GM12878 (cell line): ENCODE measurements at regions not wholly inside any gene's neighbourhood (a gene's known extent, or its start where the extent isn't known, plus 50 kb on each side); places are given as distances from the start of the nearest gene placed in this dataset.
"Not testable (repeated sequence)": the region's sequence is repeated elsewhere in the genome, so short reads cannot be mapped to it uniquely, and the experiment has no call there.

Experiments used
- CTCF ChIP-seq, 3 experiments: IDR thresholded peaks in 2 of 3; conservative IDR thresholded peaks in 1 of 3; 2 replicates each; pipeline ENCODE4 v1.5.1; 2011; ENCODE audit warnings: low read depth in 3 of 3, low read length in 3 of 3, mild to moderate bottlenecking in 3 of 3, control low read depth in 2 of 3, moderate library complexity in 2 of 3, inconsistent platforms in 1 of 3, mixed read lengths in 1 of 3; ENCODE audit not compliant: control insufficient read depth in 2 of 3, insufficient read depth in 1 of 3; ENCODE audit errors: extremely low read depth in 1 of 3
- HDAC6 ChIP-seq: fragments of 200-600 bp; sonication (generic); IDR thresholded peaks from one replicate; pipeline ENCODE4 v1.8.0; 2017; ENCODE audit warnings: antibody characterized with exemption; ENCODE audit not compliant: unreplicated experiment
- NRF1 ChIP-seq: conservative IDR thresholded peaks from 2 replicates; pipeline ENCODE4 v1.6.1; 2011; ENCODE audit warnings: mild to moderate bottlenecking, low read depth, low read length, improper control_type of control experiment
- PRDM15 ChIP-seq: fragments of 450-650 bp; formaldehyde crosslinking; IDR thresholded peaks from 2 replicates; pipeline ENCODE4 v1.4.0; 2020; ENCODE audit warnings: mild to moderate bottlenecking, moderate library complexity
- RUNX3 ChIP-seq: IDR thresholded peaks from 2 replicates; pipeline ENCODE4 v1.6.1; 2012; ENCODE audit warnings: low read length, inconsistent platforms
- SP1 ChIP-seq: IDR thresholded peaks from one replicate; pipeline ENCODE4 v1.6.1; 2011; ENCODE audit warnings: low read depth, low read length
- TARDBP ChIP-seq: IDR thresholded peaks from 2 replicates; pipeline ENCODE4 v1.6.1; 2016; ENCODE audit warnings: borderline replicate concordance

GRCh38 chr4:183004370-183004769 lies 87.2 kb upstream of the DCTD start:
- not testable (repeated sequence) for TF ChIP-seq NRF1; PRDM15 (CRISPR knock-in tag); CTCF (IDR thresholded peaks at IDR 0.05 in 2 of 3, conservative IDR thresholded peaks at IDR 0.05 in 1 of 3; ENCODE audit: control insufficient read depth in 2 of 3, extremely low read depth in 1 of 3, insufficient read depth in 1 of 3, low read depth in 3 of 3, low read length in 3 of 3); RUNX3; TARDBP; SP1; HDAC6
